A549 (cell line): ENCODE measurements at regions not wholly inside any gene's neighbourhood (a gene's known extent, or its start where the extent isn't known, plus 50 kb on each side); places are given as distances from the start of the nearest gene placed in this dataset.

Experiments
- ATAC-seq, 2 experiments: fragments of 200-7000 bp in 1 of 2; fragments of >200 bp in 1 of 2; cut with Nextera tagmentation in 1 of 2; cut with Tn5 transposase in 1 of 2; 3 replicates each; pipeline versions ENCODE4 v1.8.0 to v1.9.1; 2018 to 2020; ENCODE audit warnings: mild to moderate bottlenecking in 1 of 2, moderate library complexity in 1 of 2
- CTCF ChIA-PET: fragments of 300-600 bp; sonication (Branson Sonifier 250); formaldehyde crosslinking; extraction: SDS; loops from one replicate; lab custom pipeline; 2021; ENCODE audit warnings: antibody characterized with exemption, inconsistent platforms; lab: Yijun Ruan, JAX
- POLR2A ChIA-PET: fragments of 350-600 bp; formaldehyde crosslinking; extraction: SDS; loops from one replicate; lab custom pipeline; 2021; ENCODE audit warnings: antibody characterized with exemption, inconsistent platforms; lab: Yijun Ruan, JAX
- DNase-seq, 2 experiments: peaks; one replicate each; pipeline versions ENCODE4 v3.0.0 to v3.0.0-alpha.2; 2011 to 2016; ENCODE audit warnings: low read depth in 1 of 2, low spot score in 1 of 2
- FAIRE-seq: peaks from 2 replicates; lab custom pipeline; 2011; peaks lifted over from hg19 to GRCh38; lab: Jason Lieb, UNC
- H3K27ac ChIP-seq, 2 experiments: fragments of >200 bp; sonication (Bioruptor Twin); formaldehyde crosslinking; 3 replicates each; pipeline ENCODE4 v1.5.1; 2016 to 2017
- H3K4me1 ChIP-seq: fragments of >200 bp; sonication (Bioruptor Twin); formaldehyde crosslinking; 3 replicates; pipeline ENCODE4 v1.6.1; 2016
- H3K4me2 ChIP-seq: fragments of >200 bp; sonication (Bioruptor Twin); formaldehyde crosslinking; 3 replicates; pipeline ENCODE4 v1.6.1; 2016
- H3K4me3 ChIP-seq: fragments of >200 bp; sonication (Bioruptor Twin); formaldehyde crosslinking; 3 replicates; pipeline ENCODE4 v1.5.1; 2016
- H3K9me3 ChIP-seq: fragments of >200 bp; sonication (Bioruptor Twin); formaldehyde crosslinking; 3 replicates; pipeline ENCODE4 v1.6.1; 2016
- GATA3 ChIP-seq: IDR thresholded peaks from 2 replicates; pipeline ENCODE4 v1.6.1; 2012; ENCODE audit warnings: borderline replicate concordance
- HEYL ChIP-seq: fragments of 250-450 bp; sonication (Bioruptor Pico); IDR thresholded peaks from 2 replicates; pipeline ENCODE4 v1.8.0; 2021; ENCODE audit warnings: mild to moderate bottlenecking, moderate library complexity
- HOXB13 ChIP-seq: fragments of 250-450 bp; sonication (Bioruptor Pico); IDR thresholded peaks from 2 replicates; pipeline ENCODE4 v1.5.0; 2020; ENCODE audit warnings: low read depth, mild to moderate bottlenecking, moderate library complexity
- JUN ChIP-seq, 2 experiments: fragments of >200 bp; sonication (Bioruptor Twin); formaldehyde crosslinking; IDR thresholded peaks; 2 replicates in 1 of 2; 3 replicates in 1 of 2; pipeline ENCODE4 v1.6.1; 2016 to 2017
- KDM5A ChIP-seq: fragments of 200-600 bp; sonication (generic); IDR thresholded peaks from 2 replicates; pipeline ENCODE4 v1.6.1; 2016; ENCODE audit warnings: antibody characterized with exemption, mild to moderate bottlenecking
- NR3C1 ChIP-seq: fragments of >200 bp; sonication (Bioruptor Twin); formaldehyde crosslinking; IDR thresholded peaks from 3 replicates; pipeline ENCODE4 v1.6.1; 2017
- PHF8 ChIP-seq: fragments of 200-600 bp; sonication (generic); IDR thresholded peaks from 2 replicates; pipeline ENCODE4 v1.6.1; 2016; ENCODE audit warnings: low read depth, mild to moderate bottlenecking, antibody characterized with exemption, moderate library complexity, borderline replicate concordance
- POLR2A ChIP-seq: IDR thresholded peaks from 2 replicates; pipeline ENCODE4 v1.6.1; 2012; ENCODE audit warnings: mild to moderate bottlenecking, low read length
- RFX5 ChIP-seq: fragments of 450-650 bp; IDR thresholded peaks from 2 replicates; pipeline ENCODE4 v1.7.1; 2014; ENCODE audit warnings: antibody characterized with exemption, mild to moderate bottlenecking, moderate library complexity
- TFCP2L1 ChIP-seq: fragments of 250-450 bp; sonication (Bioruptor Pico); IDR thresholded peaks from 2 replicates; pipeline ENCODE4 v1.5.0; 2021; ENCODE audit warnings: mild to moderate bottlenecking
- TP53 ChIP-seq: fragments of 250-450 bp; sonication (Bioruptor Pico); IDR thresholded peaks from 2 replicates; pipeline ENCODE4 v1.5.0; 2021; ENCODE audit warnings: mild to moderate bottlenecking, moderate library complexity
- ZFP36 ChIP-seq: fragments of 450-650 bp; IDR thresholded peaks from 2 replicates; pipeline ENCODE4 v1.6.1; 2014; ENCODE audit warnings: borderline replicate concordance; ENCODE audit not compliant: partially characterized antibody
- WGBS: methylation state at CpG from one replicate; pipeline ENCODE4 v1.1.6; 2017; ENCODE audit errors: missing lambda C conversion rate; 5-methylcytosine and 5-hydroxymethylcytosine counted together
- TF ChIP-seq, protein P1 (sequence below): IDR thresholded peaks from 2 replicates; pipeline ENCODE4 v1.6.1; 2012; ENCODE audit warnings: low read depth, borderline replicate concordance
- TF ChIP-seq, protein P2 (sequence below): fragments of >200 bp; sonication (Bioruptor Twin); formaldehyde crosslinking; IDR thresholded peaks from 3 replicates; pipeline ENCODE4 v1.5.1; 2016

DNA sequence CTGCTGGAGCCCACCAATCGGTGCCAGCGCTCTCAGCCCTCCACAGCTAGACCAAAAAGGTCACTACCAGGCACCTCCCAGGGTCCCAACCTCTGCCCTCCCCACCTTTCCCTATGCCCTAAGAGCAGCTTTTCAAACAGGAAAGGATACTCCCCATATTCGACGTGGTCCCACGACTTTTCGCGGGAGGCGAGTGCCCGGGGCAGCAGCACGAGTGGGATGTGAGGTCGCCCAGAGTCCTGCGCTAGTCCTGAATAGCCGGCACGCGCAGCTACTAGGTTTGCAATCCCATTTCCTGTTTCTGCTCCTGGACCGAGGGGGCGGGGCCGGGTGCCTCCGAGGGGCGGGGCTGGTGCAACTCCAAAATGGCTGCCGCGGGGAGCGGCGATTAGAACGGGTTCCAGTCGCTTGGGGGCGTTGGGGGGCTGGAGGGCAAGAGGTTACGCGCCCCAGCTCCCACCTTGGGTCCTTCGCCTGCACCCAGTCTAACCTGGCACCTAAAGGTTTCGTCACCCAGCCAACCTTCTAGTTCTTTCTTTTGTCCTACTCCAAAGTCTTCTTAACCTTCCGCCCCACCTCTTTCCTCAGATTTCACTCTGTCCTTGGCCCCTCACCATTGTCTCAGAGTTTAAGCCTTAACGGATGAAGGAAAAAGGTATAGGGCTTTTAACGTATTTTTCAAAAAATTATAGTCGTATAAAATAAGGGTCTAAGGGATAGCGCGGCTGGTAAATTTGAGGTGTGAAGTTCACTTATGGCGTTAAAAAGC is 85.0 kb upstream of the TENT5D start:
- POLR2A ChIA-PET: no interaction called here
- WGBS: 25% methylated on average over 19 of the region's 38 CpGs
- TF ChIP-seq, protein P1, sequence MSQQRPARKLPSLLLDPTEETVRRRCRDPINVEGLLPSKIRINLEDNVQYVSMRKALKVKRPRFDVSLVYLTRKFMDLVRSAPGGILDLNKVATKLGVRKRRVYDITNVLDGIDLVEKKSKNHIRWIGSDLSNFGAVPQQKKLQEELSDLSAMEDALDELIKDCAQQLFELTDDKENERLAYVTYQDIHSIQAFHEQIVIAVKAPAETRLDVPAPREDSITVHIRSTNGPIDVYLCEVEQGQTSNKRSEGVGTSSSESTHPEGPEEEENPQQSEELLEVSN: peak; percentile 56; the same call in 1 of the 2 replicates
- TF ChIP-seq JUN (IDR thresholded peaks at IDR 0.05) (no peak), HOXB13 (CRISPR knock-in tag) (no peak), GATA3 (no peak), ZFP36 (no peak), POLR2A (peak; percentile 41), PHF8 (peak; percentile 72; the same call in 1 of the 2 replicates), NR3C1 (no peak), HEYL (CRISPR knock-in tag) (no peak), TFCP2L1 (CRISPR knock-in tag) (no peak)
- TF ChIP-seq, protein P2, sequence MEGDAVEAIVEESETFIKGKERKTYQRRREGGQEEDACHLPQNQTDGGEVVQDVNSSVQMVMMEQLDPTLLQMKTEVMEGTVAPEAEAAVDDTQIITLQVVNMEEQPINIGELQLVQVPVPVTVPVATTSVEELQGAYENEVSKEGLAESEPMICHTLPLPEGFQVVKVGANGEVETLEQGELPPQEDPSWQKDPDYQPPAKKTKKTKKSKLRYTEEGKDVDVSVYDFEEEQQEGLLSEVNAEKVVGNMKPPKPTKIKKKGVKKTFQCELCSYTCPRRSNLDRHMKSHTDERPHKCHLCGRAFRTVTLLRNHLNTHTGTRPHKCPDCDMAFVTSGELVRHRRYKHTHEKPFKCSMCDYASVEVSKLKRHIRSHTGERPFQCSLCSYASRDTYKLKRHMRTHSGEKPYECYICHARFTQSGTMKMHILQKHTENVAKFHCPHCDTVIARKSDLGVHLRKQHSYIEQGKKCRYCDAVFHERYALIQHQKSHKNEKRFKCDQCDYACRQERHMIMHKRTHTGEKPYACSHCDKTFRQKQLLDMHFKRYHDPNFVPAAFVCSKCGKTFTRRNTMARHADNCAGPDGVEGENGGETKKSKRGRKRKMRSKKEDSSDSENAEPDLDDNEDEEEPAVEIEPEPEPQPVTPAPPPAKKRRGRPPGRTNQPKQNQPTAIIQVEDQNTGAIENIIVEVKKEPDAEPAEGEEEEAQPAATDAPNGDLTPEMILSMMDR: 0 out of 3 replicates have a peak, but pooled peaks have one; percentile 7
- FAIRE-seq (no peak), ATAC-seq (peak; percentile 99), DNase-seq (peak; percentile 36 to 70)
- H3K4me1 ChIP-seq: no peaks in the 10 kb centered on the region
- H3K4me3 ChIP-seq: peak overlapping the region; percentile 58
- no peaks in the 10 kb centered on the region for H3K9me3 ChIP-seq
- H3K27ac ChIP-seq: peak overlapping the region; percentile 67 to 76; a peak in 5 of 6 replicates
- peak overlapping the region; percentile 80 for H3K4me2 ChIP-seq
- CTCF ChIA-PET: interaction anchor here (0.6 to 0.7 kb wide), 2 partner anchors 49 to 90 kb away, joined by 3 read pairs; no protein-coding TSS in a partner anchor

DNA sequence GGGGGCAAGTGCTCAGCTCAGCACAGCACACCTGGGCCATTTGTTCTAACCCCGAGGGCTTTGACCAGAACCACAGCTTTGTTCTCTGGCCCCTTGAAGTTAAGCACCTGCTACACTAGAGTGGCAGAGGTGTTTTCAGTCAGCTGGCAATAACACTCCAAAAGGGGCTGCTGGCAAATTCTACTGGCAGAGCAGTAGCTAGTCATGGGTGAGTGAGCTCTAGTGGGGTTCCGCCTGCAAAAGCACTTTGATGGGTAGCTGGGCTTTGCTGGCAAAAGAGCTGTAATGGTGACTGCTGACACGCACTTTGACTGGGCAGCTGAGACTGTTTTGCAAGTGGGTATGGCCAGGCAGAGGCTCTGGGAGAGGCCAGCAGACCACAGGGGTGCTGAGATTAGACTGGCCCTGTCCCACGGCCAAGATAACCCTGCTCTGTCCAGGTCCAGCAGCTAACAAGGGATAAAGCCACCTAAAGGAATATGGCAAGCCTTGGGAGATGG is 65.2 kb upstream of the TENT5D start:
- no peak overlapping the region for H3K4me3 ChIP-seq
- H3K4me1 ChIP-seq: no peaks in the 10 kb centered on the region
- ChIA-PET POLR2A (no interaction called here), CTCF (interaction anchor here (0.5 kb wide), 1 partner anchor 70 kb away, joined by 3 read pairs; no protein-coding TSS in a partner anchor)
- H3K9me3 ChIP-seq: no peaks in the 10 kb centered on the region
- no peak for ATAC-seq
- FAIRE-seq: no peak
- 6% methylated on average over 3 of the region's 4 CpGs for WGBS
- DNase-seq: no peak
- H3K4me2 ChIP-seq: no peak overlapping the region
- no peak for TF ChIP-seq KDM5A
- TF ChIP-seq RFX5: no peak
- TF ChIP-seq TP53: no peak
- H3K27ac ChIP-seq: no peak overlapping the region
